A549 (cell line): ENCODE measurements at regions not wholly inside any gene's neighbourhood (a gene's known extent, or its start where the extent isn't known, plus 50 kb on each side); places are given as distances from the start of the nearest gene placed in this dataset.

Experiments
- ATAC-seq, 2 experiments: fragments of 200-7000 bp in 1 of 2; fragments of >200 bp in 1 of 2; cut with Nextera tagmentation in 1 of 2; cut with Tn5 transposase in 1 of 2; 3 replicates each; pipeline versions ENCODE4 v1.8.0 to v1.9.1; 2018 to 2020; ENCODE audit warnings: mild to moderate bottlenecking in 1 of 2, moderate library complexity in 1 of 2
- CTCF ChIA-PET: fragments of 300-600 bp; sonication (Branson Sonifier 250); formaldehyde crosslinking; extraction: SDS; loops from one replicate; lab custom pipeline; 2021; ENCODE audit warnings: antibody characterized with exemption, inconsistent platforms; lab: Yijun Ruan, JAX
- POLR2A ChIA-PET: fragments of 350-600 bp; formaldehyde crosslinking; extraction: SDS; loops from one replicate; lab custom pipeline; 2021; ENCODE audit warnings: antibody characterized with exemption, inconsistent platforms; lab: Yijun Ruan, JAX
- DNase-seq, 2 experiments: peaks; one replicate each; pipeline versions ENCODE4 v3.0.0 to v3.0.0-alpha.2; 2011 to 2016; ENCODE audit warnings: low read depth in 1 of 2, low spot score in 1 of 2
- FAIRE-seq: peaks from 2 replicates; lab custom pipeline; 2011; peaks lifted over from hg19 to GRCh38; lab: Jason Lieb, UNC
- H3K27ac ChIP-seq, 2 experiments: fragments of >200 bp; sonication (Bioruptor Twin); formaldehyde crosslinking; 3 replicates each; pipeline ENCODE4 v1.5.1; 2016 to 2017
- H3K4me1 ChIP-seq: fragments of >200 bp; sonication (Bioruptor Twin); formaldehyde crosslinking; 3 replicates; pipeline ENCODE4 v1.6.1; 2016
- H3K4me2 ChIP-seq: fragments of >200 bp; sonication (Bioruptor Twin); formaldehyde crosslinking; 3 replicates; pipeline ENCODE4 v1.6.1; 2016
- H3K4me3 ChIP-seq: fragments of >200 bp; sonication (Bioruptor Twin); formaldehyde crosslinking; 3 replicates; pipeline ENCODE4 v1.5.1; 2016
- H3K9me3 ChIP-seq: fragments of >200 bp; sonication (Bioruptor Twin); formaldehyde crosslinking; 3 replicates; pipeline ENCODE4 v1.6.1; 2016
- ATOH8 ChIP-seq: fragments of 250-450 bp; sonication (Bioruptor Pico); IDR thresholded peaks from 2 replicates; pipeline ENCODE4 v1.5.0; 2020; ENCODE audit warnings: low read depth, mild to moderate bottlenecking, moderate library complexity
- BHLHE40 ChIP-seq: IDR thresholded peaks from 2 replicates; pipeline ENCODE4 v1.6.1; 2012; ENCODE audit warnings: low read depth, low read length, inconsistent platforms
- CBX8 ChIP-seq: fragments of 200-600 bp; sonication (generic); IDR thresholded peaks from 2 replicates; pipeline ENCODE4 v1.6.1; 2016
- CEBPB ChIP-seq, 2 experiments: fragments of >200 bp in 1 of 2; sonication (Bioruptor Twin) in 1 of 2; formaldehyde crosslinking in 1 of 2; IDR thresholded peaks; 2 replicates each; pipeline ENCODE4 v1.6.1; 2012 to 2016
- CHD4 ChIP-seq: fragments of 200-600 bp; sonication (generic); IDR thresholded peaks from 2 replicates; pipeline ENCODE4 v1.6.1; 2016; ENCODE audit warnings: antibody characterized with exemption, mild to moderate bottlenecking, borderline replicate concordance
- EHMT2 ChIP-seq: fragments of 200-600 bp; sonication (generic); IDR thresholded peaks from 2 replicates; pipeline ENCODE4 v1.6.1; 2016; ENCODE audit warnings: antibody characterized with exemption, low read depth, mild to moderate bottlenecking, moderate library complexity
- ELK1 ChIP-seq: fragments of 150-350 bp; IDR thresholded peaks from 2 replicates; pipeline ENCODE4 v1.6.1; 2014; ENCODE audit warnings: low read depth, mild to moderate bottlenecking, low read length
- ESRRA ChIP-seq: fragments of 150-350 bp; IDR thresholded peaks from 2 replicates; pipeline ENCODE4 v1.6.1; 2014; ENCODE audit warnings: mild to moderate bottlenecking, low read length, borderline replicate concordance
- FOSL2 ChIP-seq, 2 experiments: fragments of 450-650 bp in 1 of 2; fragments of >200 bp in 1 of 2; sonication (Bioruptor Twin) in 1 of 2; formaldehyde crosslinking; IDR thresholded peaks; 2 replicates each; pipeline versions ENCODE4 v1.5.0 to v1.6.1; 2016 to 2020; ENCODE audit warnings: mild to moderate bottlenecking in 1 of 2, moderate library complexity in 1 of 2
- FOXS1 ChIP-seq: fragments of 250-450 bp; sonication (Bioruptor Pico); IDR thresholded peaks from 2 replicates; pipeline ENCODE4 v1.5.0; 2020; ENCODE audit warnings: mild to moderate bottlenecking, moderate library complexity
- GATA3 ChIP-seq: IDR thresholded peaks from 2 replicates; pipeline ENCODE4 v1.6.1; 2012; ENCODE audit warnings: borderline replicate concordance
- HES2 ChIP-seq: fragments of >200 bp; sonication (Bioruptor Twin); formaldehyde crosslinking; IDR thresholded peaks from 2 replicates; pipeline ENCODE4 v1.6.1; 2016
- KDM1A ChIP-seq: fragments of 200-600 bp; sonication (generic); IDR thresholded peaks from 2 replicates; pipeline ENCODE4 v1.6.1; 2016; ENCODE audit warnings: low read depth, mild to moderate bottlenecking
- MAFK ChIP-seq: fragments of 450-650 bp; IDR thresholded peaks from 2 replicates; pipeline ENCODE4 v1.6.1; 2014; ENCODE audit not compliant: partially characterized antibody
- MAZ ChIP-seq: fragments of 150-350 bp; IDR thresholded peaks from 2 replicates; pipeline ENCODE4 v1.6.1; 2014; ENCODE audit warnings: antibody characterized with exemption, low read depth, low read length, borderline replicate concordance
- MYC ChIP-seq: IDR thresholded peaks from 2 replicates; pipeline ENCODE4 v1.6.1; 2012; ENCODE audit warnings: mild to moderate bottlenecking, inconsistent platforms, low read length, improper control_type of control experiment, borderline replicate concordance
- POLR2A ChIP-seq: IDR thresholded peaks from 2 replicates; pipeline ENCODE4 v1.6.1; 2012; ENCODE audit warnings: mild to moderate bottlenecking, low read length
- POLR2AphosphoS2 ChIP-seq: conservative IDR thresholded peaks from 2 replicates; pipeline ENCODE4 v1.6.1; 2012; ENCODE audit warnings: low read length, improper control_type of control experiment, inconsistent platforms
- RAD21 ChIP-seq, 2 experiments: fragments of >200 bp in 1 of 2; sonication (Bioruptor Twin) in 1 of 2; formaldehyde crosslinking in 1 of 2; IDR thresholded peaks in 1 of 2; conservative IDR thresholded peaks in 1 of 2; 2 replicates in 1 of 2; 3 replicates in 1 of 2; pipeline ENCODE4 v1.6.1; 2012 to 2018; ENCODE audit warnings: inconsistent platforms in 1 of 2
- RARB ChIP-seq: fragments of 250-450 bp; sonication (Bioruptor Pico); IDR thresholded peaks from 2 replicates; pipeline ENCODE4 v1.8.0; 2021; ENCODE audit warnings: mild to moderate bottlenecking, moderate library complexity
- REST ChIP-seq: fragments of 200-600 bp; sonication (generic); IDR thresholded peaks from 2 replicates; pipeline ENCODE4 v1.6.1; 2016; ENCODE audit warnings: antibody characterized with exemption, mild to moderate bottlenecking, moderate library complexity
- SMC3 ChIP-seq: fragments of >200 bp; sonication (Bioruptor Twin); formaldehyde crosslinking; IDR thresholded peaks from 3 replicates; pipeline ENCODE4 v1.6.1; 2018; ENCODE audit warnings: inconsistent platforms
- TFCP2L1 ChIP-seq: fragments of 250-450 bp; sonication (Bioruptor Pico); IDR thresholded peaks from 2 replicates; pipeline ENCODE4 v1.5.0; 2021; ENCODE audit warnings: mild to moderate bottlenecking
- ZNF302 ChIP-seq: fragments of 250-450 bp; sonication (Bioruptor Pico); IDR thresholded peaks from 2 replicates; pipeline ENCODE4 v1.9.0; 2021; ENCODE audit warnings: inconsistent platforms, mild to moderate bottlenecking, moderate library complexity
- WGBS: methylation state at CpG from one replicate; pipeline ENCODE4 v1.1.6; 2017; ENCODE audit errors: missing lambda C conversion rate; 5-methylcytosine and 5-hydroxymethylcytosine counted together
- TF ChIP-seq, protein P1 (sequence below): IDR thresholded peaks from 2 replicates; pipeline ENCODE4 v1.6.1; 2012
- TF ChIP-seq, protein P2 (sequence below): IDR thresholded peaks from 2 replicates; pipeline ENCODE4 v1.6.1; 2012; ENCODE audit warnings: low read depth, borderline replicate concordance

DNA sequence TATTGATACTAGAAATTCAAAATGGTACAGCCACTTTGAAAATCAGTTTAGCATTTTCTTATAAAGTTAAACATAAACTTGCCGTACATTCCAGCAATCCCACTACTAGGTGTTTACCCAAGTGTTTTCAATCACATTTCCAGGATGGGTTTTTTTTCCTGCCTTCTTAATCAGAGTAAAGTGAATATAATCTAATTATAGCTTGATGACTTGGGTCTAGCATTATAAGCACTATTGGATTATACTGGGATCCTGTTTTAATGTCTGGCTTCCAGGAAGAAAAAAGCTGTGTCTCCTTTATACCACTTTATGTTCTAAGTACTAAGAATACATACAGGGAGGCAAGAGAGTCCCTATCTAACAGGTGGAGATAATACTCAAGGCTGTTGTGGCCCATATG lies 103.3 kb upstream of the KLHL13 start:
- no peak for ATAC-seq
- H3K9me3 ChIP-seq = no peaks in the 10 kb centered on the region
- WGBS = 93% methylated on average over 1 of the region's 1 CpG
- CTCF ChIA-PET = no interaction called here
- no peak for FAIRE-seq
- no peak overlapping the region for H3K4me3 ChIP-seq
- no peak for TF ChIP-seq ATOH8 (CRISPR knock-in tag)
- no peak for TF ChIP-seq KDM1A
- TF ChIP-seq, protein P1, sequence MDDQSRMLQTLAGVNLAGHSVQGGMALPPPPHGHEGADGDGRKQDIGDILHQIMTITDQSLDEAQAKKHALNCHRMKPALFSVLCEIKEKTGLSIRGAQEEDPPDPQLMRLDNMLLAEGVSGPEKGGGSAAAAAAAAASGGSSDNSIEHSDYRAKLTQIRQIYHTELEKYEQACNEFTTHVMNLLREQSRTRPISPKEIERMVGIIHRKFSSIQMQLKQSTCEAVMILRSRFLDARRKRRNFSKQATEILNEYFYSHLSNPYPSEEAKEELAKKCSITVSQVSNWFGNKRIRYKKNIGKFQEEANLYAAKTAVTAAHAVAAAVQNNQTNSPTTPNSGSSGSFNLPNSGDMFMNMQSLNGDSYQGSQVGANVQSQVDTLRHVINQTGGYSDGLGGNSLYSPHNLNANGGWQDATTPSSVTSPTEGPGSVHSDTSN = no peak
- no peak for TF ChIP-seq ZNF302 (CRISPR knock-in tag)
- TF ChIP-seq CHD4 = no peak
- TF ChIP-seq, all 56 proteins: peak for 0
- DNase-seq = no peak
- Histone ChIP-seq H3K27ac (no peak overlapping the region), H3K4me2 (no peak overlapping the region), H3K4me1 (no peaks in the 10 kb centered on the region)
- POLR2A ChIA-PET = no interaction called here

DNA sequence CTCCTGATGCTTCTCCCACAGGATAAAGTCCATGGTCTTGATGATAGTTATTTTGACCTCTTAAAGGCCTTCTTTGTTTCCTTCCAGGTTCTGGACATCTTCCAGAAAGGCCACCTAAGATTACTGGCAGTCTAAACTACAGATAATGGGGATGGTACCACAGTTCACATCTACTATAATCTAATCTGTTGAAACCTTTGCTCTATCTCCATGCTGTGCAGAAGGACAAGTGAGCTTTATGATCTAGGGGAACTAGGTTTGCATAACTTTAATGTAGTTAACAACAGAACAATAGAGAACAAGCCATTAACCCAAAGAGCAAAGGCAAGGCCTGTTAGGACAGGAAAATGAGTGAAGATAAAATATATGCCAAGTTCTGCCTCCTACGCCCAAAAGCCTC lies 103.9 kb upstream of the KLHL13 start:
- DNase-seq (no peak), ATAC-seq (no peak), FAIRE-seq (no peak)
- Histone ChIP-seq H3K4me2 (no peak overlapping the region), H3K4me1 (no peaks in the 10 kb centered on the region), H3K27ac (no peak overlapping the region), H3K9me3 (no peaks in the 10 kb centered on the region), H3K4me3 (no peak overlapping the region)
- TF ChIP-seq RARB = no peak
- no peak for TF ChIP-seq POLR2AphosphoS2
- TF ChIP-seq, protein P2, sequence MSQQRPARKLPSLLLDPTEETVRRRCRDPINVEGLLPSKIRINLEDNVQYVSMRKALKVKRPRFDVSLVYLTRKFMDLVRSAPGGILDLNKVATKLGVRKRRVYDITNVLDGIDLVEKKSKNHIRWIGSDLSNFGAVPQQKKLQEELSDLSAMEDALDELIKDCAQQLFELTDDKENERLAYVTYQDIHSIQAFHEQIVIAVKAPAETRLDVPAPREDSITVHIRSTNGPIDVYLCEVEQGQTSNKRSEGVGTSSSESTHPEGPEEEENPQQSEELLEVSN = no peak
- TF ChIP-seq CBX8 = no peak
- no peak for TF ChIP-seq CEBPB (IDR thresholded peaks at IDR 0.05)
- TF ChIP-seq BHLHE40 = no peak
- TF ChIP-seq SMC3 = no peak
- no peak for TF ChIP-seq GATA3
- TF ChIP-seq FOSL2 (IDR thresholded peaks at IDR 0.05) = no peak
- TF ChIP-seq FOSL2 (CRISPR knock-in tag; IDR thresholded peaks at IDR 0.05) = no peak
- TF ChIP-seq MAFK = no peak
- no peak for TF ChIP-seq ELK1
- no peak for TF ChIP-seq EHMT2
- TF ChIP-seq CHD4 = no peak
- TF ChIP-seq MAZ = no peak
- TF ChIP-seq RAD21 (conservative IDR thresholded peaks at IDR 0.05 in 1 of 2, IDR thresholded peaks at IDR 0.05 in 1 of 2) = no peak
- TF ChIP-seq HES2 = no peak
- 47% methylated on average over 1 of the region's 1 CpG for WGBS
- ChIA-PET POLR2A (no interaction called here), CTCF (no interaction called here)

- POLR2A ChIA-PET = no interaction called here
- Histone ChIP-seq H3K9me3 (no peaks in the 10 kb centered on the region), H3K4me3 (no peak overlapping the region), H3K27ac (no peak overlapping the region), H3K4me1 (no peaks in the 10 kb centered on the region), H3K4me2 (no peak overlapping the region)
- ATAC-seq (no peak), FAIRE-seq (no peak), DNase-seq (no peak)
- CTCF ChIA-PET = no interaction called here
- 41% methylated on average over 4 of the region's 4 CpGs for WGBS
- no peak for TF ChIP-seq POLR2AphosphoS2
- no peak for TF ChIP-seq CHD4
- no peak for TF ChIP-seq EHMT2
- no peak for TF ChIP-seq MYC
- TF ChIP-seq TFCP2L1 = no peak
- TF ChIP-seq REST = no peak
- no peak for TF ChIP-seq POLR2A
- TF ChIP-seq RARB = no peak
- no peak for TF ChIP-seq ESRRA
- TF ChIP-seq FOSL2 (IDR thresholded peaks at IDR 0.05) = no peak
- no peak for TF ChIP-seq FOSL2 (CRISPR knock-in tag; IDR thresholded peaks at IDR 0.05)
- TF ChIP-seq FOXS1 (CRISPR knock-in tag) = no peak
These were observed 104.7 kb upstream of the KLHL13 start for GRCh38 chrX:118221270-118221669.
